Stimulated activated CD4-positive, alpha-beta T cell treated with anti-CD3 and anti-CD28 coated beads, Interleukin-2, amount 100 ng/mL, for 4 hours (primary cell): ENCODE measurements at regions not wholly inside any gene's neighbourhood (a gene's known extent, or its start where the extent isn't known, plus 50 kb on each side); places are given as distances from the start of the nearest gene placed in this dataset.

Experiments
- DNase-seq: peaks from one replicate; pipeline ENCODE4 v3.0.0-alpha.2; 2020; ENCODE audit warnings: low read depth

- no peak for DNase-seq
Observed at GRCh38 chr3:21138085-21138484, 612.9 kb downstream of the ZNF385D start.

DNA sequence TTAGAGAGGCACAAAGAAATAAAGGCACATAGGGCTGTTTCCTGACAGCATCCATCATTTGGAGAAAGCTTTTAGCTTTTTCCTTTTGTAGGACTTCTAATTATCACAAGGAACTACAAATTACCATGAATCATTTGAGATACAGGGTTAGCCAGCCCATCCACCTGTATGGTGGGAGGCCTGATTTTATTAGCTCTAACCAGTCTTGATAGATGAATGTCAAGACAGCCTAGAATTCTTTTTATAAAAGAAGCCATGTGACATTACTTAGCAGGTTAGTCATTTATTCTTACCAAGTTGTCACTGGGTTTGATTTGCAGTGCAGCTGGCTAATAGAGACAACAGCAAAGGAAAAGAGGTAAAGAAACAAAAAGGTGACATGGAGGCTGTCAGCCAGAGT lies 618.1 kb downstream of the ZNF385D start:
- DNase-seq = no peak

GRCh38 chr3:21120826-21121225 lies 630.2 kb downstream of the ZNF385D start:
- DNase-seq = no peak

DNA sequence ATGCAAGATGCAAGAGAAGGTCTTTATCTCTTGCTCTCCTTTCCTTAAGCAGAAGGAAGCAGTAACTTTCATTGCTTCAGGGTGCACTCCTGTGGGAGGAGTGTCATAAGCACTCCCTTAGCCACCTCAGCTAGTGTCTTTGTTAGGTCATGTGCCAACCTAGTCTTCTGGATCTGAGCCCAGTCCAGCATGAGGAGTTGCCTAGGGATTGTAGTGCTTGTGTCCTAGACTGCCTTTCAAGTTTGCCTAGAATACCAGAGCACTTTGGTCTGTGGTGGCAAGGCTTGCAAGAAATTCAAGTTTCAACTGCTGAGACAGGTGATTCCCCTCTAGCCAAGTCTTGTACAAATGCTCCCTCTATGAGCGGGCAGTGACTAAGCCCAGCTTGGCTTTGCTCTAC lies 633.6 kb downstream of the ZNF385D start:
- no peak for DNase-seq

GRCh38 chr3:21109056-21109455 lies 642.0 kb downstream of the ZNF385D start:
- no peak for DNase-seq

DNA sequence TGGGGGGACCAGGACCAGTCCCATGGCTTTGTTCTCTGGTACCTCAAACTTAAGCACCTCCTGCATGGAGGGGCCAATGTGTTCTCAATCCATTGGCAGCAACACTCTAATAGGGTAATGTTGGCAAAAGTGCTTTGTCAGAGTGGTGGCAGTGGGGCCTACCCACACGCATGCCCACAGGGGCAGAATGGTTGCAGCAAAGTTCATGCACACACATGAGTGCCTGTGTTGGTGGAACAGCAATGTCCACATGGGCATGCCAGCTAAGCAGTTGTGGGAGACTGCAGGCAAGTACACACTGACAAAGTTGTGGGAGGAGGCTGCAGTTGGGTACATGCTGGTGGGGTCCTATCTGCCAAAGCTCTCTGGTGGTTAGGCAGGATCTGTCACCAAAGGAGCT lies 645.2 kb downstream of the ZNF385D start:
- no peak for DNase-seq

GRCh38 chr3:21100656-21101359 lies 650.2 kb downstream of the ZNF385D start:
- DNase-seq = no peak

DNA sequence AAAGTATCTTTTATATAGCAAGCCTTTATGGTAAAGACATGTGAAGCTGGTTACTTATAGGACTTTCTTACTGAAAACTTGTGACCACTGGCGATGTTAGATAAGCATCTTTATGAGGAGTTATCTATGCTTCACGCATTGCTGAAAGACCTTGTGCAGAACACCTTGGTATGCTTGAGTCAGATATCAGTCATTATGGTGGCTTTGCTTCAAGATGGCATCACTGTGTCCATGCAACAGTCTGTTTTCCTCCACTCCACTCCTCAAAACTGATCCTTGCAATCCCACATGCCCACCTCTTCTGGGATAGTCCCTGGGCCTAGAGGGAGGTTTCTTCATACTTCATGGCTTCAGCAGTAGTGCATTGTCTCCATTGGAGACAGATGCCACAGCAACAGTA lies 656.3 kb downstream of the ZNF385D start:
- no peak for DNase-seq

GRCh38 chr3:21073561-21073960 lies 677.4 kb downstream of the ZNF385D start:
- no peak for DNase-seq

GRCh38 chr3:21067031-21067813 lies 683.8 kb downstream of the ZNF385D start:
- DNase-seq = no peak

DNA sequence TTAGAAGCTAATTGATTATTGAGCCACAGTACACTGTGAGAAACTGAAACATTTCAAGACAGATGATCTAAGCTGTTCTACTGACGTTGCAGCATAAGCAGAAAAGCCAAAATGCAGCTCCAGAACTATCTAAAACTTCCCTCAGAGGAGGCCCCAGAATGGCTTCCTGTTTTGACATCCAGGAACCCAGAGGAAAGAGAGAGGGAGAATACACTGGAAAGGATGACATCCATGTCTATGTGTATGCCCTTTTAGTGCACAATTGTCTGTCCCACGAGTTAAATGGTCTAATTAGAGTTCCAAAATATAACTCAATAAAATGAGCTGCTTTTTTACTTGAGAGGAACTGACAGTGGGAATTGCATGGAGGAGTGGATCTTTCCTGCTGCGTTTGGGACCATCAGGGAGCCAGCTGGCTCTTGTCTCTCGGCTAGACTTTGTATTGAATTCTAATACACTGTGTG lies 688.1 kb downstream of the ZNF385D start:
- no peak for DNase-seq

GRCh38 chr3:21059404-21059803 lies 691.6 kb downstream of the ZNF385D start:
- no peak for DNase-seq

GRCh38 chr3:21056293-21056692 lies 694.7 kb downstream of the ZNF385D start:
- no peak for DNase-seq

- no peak for DNase-seq
Observed at GRCh38 chr3:21055015-21055414, 696.0 kb downstream of the ZNF385D start.

DNA sequence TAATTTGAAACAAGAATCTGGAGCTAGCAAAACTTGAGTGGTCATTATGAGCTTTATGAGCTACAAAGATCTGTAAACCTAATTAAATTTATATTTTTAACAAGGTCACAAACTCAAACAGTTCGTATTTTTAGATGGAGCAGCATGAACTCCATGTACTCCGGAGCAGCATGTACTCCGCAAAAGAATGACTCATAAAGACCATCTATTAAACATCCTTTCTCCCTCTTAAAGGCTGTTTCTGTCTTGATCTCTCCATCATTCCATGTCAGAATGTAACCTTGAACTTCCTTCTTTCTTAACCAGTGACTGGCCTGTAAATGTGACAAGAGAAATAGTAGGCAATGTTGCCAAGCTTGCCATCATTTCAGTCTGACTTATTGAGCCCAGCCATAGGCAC lies 696.9 kb downstream of the ZNF385D start:
- no peak for DNase-seq

DNA sequence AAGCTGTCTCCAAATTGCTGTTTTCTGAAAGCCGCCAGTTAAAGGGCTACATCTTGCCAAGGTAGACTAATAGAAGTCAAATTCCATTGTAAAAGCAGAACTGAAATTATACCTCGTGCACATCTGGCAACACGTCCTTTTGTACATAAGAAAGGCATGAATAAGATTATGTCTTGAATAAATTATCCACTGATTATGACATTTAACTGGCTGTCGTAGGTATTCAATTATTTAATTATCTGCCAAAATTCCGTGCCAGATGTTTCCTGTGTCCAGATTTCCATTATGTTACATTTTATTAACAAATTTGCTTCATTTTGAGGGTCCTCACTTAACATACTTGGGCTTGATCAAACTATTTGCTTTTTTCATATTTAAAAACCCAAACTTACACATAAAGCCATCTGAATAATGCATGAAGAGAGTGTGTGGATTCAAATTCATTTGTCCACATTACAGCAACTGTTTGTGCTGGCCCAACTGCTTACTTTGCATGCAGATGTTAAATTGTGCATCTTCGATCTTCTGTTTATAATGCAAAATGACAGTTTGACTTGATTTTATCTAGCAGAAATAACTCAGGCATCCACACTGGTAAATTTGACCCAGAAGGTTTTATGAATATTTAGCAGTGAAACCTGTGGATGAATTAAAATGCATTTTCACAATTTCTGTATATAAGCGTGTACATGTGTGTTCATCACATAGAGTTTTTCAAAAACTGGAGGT lies 701.5 kb downstream of the ZNF385D start:
- DNase-seq = no peak

GRCh38 chr3:21043139-21043538 lies 707.9 kb downstream of the ZNF385D start:
- DNase-seq = no peak

DNA sequence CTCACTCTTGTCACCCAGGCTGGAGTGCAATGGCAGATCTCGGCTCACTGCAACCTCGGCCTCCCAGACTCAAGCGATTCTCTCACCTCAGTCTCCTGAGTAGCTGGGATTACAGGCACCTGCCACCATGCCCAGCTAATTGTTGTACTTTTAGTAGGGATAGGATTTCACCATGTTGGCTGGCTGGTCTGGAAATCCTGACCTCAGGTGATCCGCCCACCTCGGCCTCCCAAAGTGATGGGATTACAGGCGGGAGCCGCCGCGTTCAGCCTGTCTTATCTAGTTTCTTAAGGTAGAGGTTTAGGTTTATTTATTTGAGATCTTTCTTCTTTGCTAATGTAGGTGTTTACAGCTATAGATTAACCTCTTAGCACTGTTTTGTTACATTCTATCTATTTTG lies 708.8 kb downstream of the ZNF385D start:
- DNase-seq = no peak

DNA sequence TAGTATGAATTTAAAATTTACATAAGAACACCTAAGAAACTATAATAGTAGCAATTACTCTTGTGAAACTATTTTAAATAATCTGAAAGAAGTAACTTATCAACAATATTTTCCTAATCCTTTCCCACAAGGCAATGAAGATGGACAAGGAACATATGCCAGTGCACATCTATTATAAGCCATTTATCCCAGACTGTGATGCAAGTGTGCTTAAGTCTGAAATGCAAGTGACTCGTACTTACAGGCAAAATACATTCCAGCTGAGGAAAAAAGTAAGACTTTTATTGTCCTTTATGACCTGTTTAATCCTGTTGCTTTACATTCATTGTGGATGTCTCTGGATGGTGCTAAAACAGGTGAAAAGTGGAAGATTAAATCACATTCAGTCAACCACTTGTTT lies 709.4 kb downstream of the ZNF385D start:
- no peak for DNase-seq

- DNase-seq = no peak
Observed at GRCh38 chr3:21036888-21037287, 714.1 kb downstream of the ZNF385D start.

DNA sequence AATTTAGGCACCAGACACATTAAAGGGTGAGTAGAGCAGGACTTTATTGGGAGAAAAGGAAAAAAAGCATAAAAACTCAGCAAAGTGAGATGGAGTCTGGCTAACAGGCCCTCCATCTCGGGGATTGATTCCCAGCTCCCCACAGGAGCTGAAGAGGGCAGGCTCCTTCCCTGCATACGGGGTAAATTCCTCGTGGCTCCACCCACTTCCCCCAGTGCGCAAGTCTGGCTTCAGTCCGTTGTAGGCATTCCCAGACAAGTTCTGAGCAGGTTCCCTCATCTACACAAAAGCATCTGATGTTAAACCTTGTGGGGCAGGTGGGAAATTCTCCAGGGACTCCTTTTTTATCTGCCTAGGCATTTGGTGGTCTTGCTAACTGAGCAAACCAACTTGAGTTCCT lies 722.6 kb downstream of the ZNF385D start:
- DNase-seq = no peak

DNA sequence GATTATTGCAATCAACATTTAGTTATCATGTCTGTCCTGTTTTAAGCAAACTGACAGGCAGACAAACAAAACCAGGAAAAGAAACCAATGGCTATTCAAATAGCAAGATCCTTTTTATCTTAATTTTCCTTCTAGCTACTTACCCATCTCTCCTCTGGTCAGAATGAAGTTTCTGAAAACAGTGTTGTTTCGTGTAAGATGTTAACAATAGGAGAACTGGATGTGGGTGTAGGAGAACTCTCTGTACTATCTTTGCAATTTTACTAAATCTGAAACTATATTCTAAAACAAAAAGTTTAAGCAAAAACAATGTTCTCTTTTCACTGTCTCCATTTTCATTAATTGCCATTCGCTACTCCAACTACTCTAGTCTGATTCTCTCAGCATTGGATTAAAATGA lies 726.4 kb downstream of the ZNF385D start:
- no peak for DNase-seq

GRCh38 chr3:21020681-21021080 lies 730.3 kb downstream of the ZNF385D start:
- no peak for DNase-seq
